Left colon (tissue), 2 donors: ENCODE measurements at regions not wholly inside any gene's neighbourhood (a gene's known extent, or its start where the extent isn't known, plus 50 kb on each side); places are given as distances from the start of the nearest gene placed in this dataset.
"Not testable (repeated sequence)": the region's sequence is repeated elsewhere in the genome, so short reads cannot be mapped to it uniquely, and the experiment has no call there.

ENCODE experiments used
- ATAC-seq: fragments of 200-7000 bp; cut with Tn5 transposase; one replicate; pipeline ENCODE4 v1.9.1; 2020; ENCODE audit warnings: mild to moderate bottlenecking, moderate library complexity
- DNase-seq, 2 donors: peaks; one replicate each; pipeline ENCODE4 v3.0.0-alpha.2; 2020
- intact Hi-C, 2 donors: fragments of 100-400 bp; cut with DNase I in 1 of 2; cut with micrococcal nuclease in 1 of 2; formaldehyde crosslinking; loops; one replicate each; pipeline versions ENCODE4 v1.11.2 to v1.14.0; 2022; cut with DNase I, micrococcal nuclease
- donor health status: DM: no; HTN: no; CAD: no.
- donor health status: DM: yes; HTN: yes; CAD: no.

DNA sequence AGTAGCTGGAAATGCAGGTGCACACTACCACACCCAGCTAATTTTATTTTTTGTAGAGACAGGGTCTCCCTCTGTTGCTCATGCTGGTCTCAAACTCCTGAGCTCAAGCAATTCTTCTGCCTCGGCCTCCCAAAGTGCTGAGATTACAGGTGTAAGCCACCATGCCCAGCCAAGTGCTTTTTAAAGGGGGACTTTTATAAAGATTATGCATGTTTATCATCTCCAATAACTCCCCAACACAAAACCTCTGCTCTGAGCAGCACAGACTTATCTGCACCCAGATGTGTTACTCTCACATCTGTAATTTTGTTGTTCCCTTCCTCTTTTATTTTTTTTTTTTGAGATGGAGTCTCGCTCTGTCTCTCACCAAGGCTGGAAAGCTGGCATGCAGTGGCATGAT, 108.6 kb downstream of the TRIM69 start:
- intact Hi-C loops, DNase-seq, ATAC-seq: not testable (repeated sequence)

DNA sequence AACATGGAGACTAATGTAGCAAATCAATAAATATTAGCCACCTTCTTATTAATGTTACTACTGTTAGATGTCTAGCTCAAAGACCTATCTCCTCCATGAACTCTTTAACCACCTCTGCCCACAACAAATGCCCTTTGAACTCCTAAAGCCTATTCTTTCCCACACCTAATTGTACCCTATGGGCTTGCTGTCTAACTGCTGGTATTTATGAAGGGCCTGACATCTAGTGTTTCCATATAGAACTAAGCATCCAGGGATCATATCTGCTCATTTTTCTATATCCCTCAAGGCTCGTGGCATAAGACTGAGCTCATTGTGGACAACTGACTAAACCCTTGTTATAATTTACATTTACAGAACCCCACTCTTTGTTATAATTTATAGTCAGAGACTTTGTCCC, 109.8 kb downstream of the TRIM69 start:
- DNase-seq, intact Hi-C loops: not testable (repeated sequence)
- peak; percentile 89 for ATAC-seq

DNA sequence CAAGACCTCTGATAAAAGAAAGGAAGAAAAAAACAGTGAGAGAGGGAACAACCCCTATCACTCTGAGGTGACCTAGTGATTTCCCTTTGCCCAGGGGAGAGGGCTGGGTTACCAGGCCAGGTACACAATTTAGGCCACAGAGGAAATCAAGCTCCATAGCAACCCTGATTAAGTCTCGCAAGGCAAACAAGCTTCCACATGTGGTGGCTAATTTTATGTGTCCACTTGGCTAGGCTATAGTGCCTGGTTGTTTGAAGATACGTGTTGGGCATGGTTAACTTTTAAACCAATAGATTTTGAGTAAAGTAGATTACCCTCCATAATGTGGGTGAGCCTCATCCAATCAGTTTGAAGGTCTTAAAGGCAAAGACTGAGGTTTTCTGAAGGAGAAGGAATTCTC, 108.9 kb upstream of the TERB2 start:
- peak; percentile 39 for ATAC-seq
- intact Hi-C loops, DNase-seq: not testable (repeated sequence)

DNA sequence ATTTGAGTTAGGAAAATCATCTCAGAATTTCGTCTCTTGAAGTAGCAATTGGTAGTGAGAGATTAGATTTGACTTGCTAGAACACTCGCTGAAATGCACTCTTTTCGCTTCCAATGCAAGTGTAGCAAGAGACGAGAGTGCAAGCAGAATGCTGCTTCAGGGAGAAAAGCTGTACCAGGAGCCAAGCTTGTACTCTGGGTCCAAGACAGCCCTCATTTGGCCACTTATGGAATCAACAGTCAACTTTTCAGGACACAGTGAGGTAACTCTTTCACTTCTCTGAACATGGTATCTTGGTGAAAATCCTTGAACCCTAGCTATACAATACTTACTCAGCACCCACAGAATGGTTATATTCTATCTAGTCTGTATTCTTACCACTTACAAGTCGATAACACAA, 107.6 kb upstream of the TERB2 start:
- intact Hi-C loops, DNase-seq, ATAC-seq: not testable (repeated sequence)

DNA sequence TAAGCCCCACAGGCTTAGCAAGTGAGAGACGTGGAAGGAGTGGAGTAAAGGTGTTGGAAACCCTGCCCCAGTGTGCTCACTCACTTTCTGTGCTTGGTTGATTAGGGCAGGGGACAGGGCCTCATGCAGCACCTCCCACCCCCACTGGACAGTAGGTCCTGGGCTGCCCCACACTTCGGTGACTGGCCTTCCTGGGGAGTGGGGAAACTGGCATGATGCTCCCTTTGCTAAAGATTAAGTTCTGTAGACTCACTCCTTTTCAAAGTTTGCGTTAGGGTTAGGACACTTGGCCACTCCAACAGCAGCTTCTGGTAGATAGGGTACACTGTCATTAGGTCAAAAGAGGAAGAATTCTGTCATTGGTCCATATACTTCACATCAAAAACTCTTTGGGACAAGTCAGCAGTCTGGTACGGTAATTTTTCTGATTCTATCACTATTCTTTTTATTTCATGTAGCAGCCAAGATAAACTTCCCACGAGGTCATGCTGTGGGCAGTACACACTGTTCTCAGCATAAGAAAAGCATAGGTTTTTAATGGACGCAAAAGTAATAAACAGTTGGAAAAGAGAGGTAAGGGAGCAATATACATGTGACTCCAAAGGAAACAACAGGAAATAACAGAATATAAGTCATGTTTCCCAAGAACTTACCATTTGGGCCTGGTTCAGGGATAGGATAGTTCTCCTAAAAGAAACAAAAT, 106.6 kb upstream of the TERB2 start:
- intact Hi-C loops, DNase-seq, ATAC-seq: not testable (repeated sequence)

DNA sequence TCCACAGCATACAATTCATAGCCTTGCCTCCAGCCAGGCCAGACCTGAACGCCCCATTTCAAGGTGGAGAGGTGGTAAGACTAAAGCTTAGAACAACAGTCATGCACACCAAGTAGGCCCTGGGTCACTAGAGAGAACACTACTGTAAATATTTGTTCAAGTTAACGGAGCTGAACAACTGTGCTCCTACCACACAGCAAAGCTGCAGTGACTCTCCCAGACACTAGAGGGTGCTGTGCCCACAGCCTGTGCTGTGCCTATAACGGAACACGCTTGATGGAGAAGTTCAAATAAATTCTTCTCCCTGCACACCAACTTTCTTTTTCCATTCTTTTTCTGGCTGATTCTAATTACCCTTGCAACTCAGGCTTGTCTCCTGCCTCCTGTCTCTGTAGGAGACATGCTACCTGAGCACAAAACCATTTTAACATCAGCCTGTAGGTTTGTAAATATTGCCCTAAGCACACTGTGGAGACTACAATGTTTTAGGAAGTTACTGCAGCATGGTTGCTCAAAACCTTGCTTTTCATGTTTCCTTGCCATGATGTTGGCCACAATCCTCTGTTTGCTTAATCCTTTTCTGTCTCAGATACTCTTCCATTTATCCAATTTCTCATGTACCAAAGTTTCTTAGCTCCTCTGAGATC, 103.1 kb upstream of the TERB2 start:
- peak; percentile 96 for ATAC-seq
- DNase-seq, result peak; percentile 36 to 59
- intact Hi-C loops, result not testable (repeated sequence)

DNA sequence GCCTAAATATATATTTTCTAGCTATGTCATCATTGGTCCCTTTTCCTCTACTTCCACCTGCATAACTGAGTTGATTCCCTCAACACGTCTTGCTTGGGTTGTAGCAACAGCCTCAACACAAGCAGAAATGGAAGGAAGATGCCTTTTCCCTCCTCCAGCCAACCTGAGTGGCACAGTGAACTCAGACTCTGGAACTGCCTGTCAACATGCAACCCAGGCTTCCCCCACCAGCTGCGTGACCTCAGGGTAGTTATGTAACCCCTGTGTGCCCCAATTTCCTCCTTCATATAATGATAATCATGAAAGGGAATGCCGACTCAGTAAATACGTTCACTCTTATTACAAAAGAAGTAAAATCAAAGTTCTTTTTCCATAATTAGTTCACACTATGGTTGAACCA, 101.8 kb upstream of the TERB2 start:
- intact Hi-C loops, DNase-seq, ATAC-seq: not testable (repeated sequence)

DNA sequence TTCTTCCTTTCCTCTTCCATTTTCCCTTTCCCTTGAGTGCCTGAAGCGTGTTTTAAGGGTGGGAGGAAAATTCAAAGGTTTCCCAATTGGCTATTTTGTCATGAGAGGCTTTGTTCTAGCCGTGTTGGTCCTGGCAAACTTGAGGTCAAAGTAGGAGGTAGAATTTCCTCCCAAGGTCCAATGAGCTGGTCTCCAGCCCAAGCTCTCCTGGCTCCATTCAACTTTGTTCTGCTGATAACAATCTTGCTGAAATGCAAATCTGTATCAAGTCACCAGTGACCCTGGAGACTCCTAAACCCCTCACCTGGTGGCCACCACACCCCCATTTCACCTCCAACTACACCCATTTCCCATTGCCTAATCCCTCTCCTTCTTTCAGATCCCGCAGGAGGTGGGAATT, 100.2 kb upstream of the TERB2 start:
- ATAC-seq, intact Hi-C loops, DNase-seq: not testable (repeated sequence)

DNA sequence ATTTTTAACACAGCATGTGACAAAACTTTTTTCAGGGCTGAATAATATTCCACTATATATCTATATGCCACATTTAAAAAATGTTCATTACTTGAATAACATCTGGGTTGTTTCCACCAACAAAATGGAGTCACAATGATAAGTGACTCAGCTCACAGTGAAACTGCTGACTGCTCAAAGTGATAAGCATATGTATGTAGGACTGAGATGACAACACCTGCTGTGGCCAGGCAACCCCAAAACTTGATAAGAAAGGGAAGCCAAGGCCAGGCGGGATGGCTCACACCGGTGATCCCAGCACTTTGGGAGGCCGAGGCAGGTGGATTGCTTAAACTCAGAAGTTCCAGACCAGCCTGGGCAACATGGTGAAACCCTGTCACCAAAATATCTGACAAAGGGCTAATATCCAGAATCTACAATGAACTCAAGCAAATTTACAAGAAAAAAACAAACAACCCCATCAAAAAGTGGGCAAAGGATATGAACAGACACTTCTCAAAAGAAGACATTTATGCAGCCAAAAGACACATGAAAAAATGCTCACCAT, 99.2 kb upstream of the TERB2 start:
- ATAC-seq, intact Hi-C loops, DNase-seq: not testable (repeated sequence)

DNA sequence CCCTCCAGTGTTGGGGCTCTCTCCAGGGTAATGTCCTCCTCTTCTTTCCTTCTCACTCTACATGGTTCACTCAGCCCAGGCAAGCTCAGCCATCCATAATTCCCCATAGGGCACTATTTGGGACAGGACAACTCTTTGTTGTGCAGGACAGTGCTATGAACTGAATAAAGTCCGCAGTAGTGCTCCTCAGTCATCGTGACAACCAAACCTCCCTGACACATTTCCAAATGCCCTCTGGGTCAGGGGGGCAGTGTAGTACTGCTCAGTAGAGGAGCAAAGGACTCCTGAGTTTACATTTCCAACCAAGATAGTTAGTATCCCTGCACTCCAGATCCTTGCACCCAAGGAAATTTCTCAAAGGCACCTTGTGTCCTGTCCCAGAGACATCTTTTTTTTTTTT, 97.4 kb upstream of the TERB2 start:
- DNase-seq, intact Hi-C loops, ATAC-seq: not testable (repeated sequence)

DNA sequence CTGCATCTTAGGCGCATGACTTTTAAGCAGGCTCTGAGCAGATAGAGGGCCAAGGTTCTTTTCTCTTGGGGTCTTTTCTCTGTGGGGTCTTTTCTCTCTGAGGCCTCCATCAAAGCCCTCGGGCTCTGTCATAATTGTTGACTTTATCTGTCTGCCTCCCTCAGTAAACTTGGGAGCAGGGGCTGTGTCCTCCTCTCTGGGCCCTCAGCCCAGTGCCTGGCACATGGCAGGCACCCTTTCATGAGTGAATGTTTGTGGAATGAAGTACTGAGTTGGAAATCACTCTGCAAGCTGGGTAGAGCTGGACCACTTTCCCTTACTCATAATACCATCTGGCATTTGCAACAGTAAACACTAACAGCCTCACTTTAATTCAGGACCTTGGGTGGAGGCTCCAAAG, 96.3 kb upstream of the TERB2 start:
- intact Hi-C loops, DNase-seq, ATAC-seq: not testable (repeated sequence)

DNA sequence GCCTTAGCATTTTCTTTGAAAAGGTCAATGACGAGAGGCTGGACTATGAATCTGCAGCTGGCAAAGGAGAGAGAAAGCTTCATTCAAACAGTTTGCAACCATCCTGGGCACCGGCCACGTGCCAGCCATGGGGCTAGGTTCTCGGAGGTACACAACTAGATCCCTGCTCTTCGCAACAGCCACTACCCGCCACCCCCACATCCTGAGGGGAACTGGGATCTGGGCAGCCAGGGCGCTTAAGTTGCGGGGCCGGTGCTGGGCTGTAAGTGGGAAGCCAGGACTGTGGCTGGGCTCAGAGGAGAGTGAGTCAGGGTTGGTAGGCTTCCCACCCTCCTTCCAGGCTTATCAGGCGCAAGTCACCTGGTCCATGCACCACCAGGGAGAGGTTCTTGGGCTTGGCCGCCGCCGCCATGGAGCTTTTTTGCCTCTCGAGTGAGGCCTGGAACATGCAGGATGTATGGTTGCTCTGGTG, 95.0 kb upstream of the TERB2 start:
- ATAC-seq, result no peak
- no peak for DNase-seq
- intact Hi-C loops, result no loop called here

DNA sequence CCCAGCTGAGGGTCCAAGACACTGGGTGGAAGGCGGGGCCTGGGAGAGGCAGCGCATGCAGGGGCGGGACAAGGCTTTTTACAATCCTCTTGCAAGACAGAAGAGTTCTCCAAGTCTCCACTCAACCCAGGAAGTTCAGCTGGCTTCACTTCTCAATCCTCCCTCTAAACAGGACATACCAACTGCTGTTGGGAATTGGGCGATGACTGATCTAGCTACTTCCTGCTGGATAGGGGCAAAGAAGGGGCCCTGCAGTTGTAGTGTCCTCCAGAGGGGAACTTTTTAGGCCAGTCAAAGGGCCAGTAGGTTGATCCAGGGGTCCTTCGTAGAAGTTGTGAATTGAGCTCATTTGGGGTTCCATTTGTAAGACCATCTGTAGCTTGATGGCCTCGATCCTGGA, 94.6 kb upstream of the TERB2 start:
- ATAC-seq, result no peak
- DNase-seq, result no peak
- intact Hi-C loops, result no loop called here

DNA sequence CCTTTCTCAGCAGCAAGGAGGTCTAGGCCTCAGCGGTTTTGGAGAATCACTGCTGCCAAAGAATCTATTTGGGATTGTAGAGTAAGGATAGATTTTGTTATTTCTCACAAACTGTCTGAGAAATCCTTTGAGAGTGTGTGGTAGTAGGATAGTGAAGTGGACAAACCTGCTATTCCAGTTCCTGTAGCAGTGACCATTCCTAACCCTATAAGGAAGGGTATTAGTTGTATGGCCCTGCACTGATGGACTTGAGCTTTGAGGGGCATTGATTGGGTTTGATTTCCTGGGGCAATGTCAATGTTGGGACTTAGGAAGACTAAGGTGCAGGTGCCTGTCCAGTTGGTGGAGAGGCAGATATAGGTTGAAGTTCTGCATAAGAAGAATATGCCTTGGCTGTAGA, 93.6 kb upstream of the TERB2 start:
- ATAC-seq, intact Hi-C loops, DNase-seq: not testable (repeated sequence)

DNA sequence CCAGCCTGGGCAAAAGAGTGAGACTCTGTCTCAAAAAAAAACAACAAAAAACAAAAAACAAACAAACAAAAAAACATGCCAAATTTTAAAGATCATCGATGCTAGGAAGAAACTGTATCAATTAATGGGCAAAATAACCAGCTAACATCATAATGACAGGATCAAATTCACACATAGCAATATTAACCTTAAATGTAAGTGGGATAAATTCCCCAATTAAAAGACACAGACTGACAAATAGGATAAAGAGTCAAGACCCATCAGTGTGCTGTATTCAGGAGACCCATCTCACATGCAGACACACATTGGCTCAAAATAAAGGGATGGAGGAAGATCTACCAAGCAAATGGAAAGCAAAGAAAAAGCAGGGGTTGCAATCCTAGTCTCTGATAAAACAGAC, 88.4 kb upstream of the TERB2 start:
- ATAC-seq, DNase-seq, intact Hi-C loops: not testable (repeated sequence)

DNA sequence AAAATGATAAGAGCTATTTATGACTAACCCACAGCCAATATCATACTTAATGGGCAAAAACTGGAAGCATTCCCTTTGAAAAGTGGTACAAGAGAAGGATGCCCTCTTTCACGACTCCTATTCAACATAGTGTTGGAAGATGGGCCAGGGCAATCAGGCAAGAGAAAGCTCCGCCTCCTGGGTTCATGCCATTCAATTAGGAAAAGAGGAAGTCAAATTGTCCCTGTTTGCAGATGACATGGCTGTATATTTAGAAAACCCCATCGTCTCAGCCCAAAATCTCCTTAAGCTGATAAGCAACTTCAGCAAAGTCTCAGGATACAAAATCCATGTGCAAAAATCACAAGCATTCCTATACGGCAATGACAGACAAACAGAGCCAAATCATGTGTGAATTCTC, 86.4 kb upstream of the TERB2 start:
- ATAC-seq, DNase-seq, intact Hi-C loops: not testable (repeated sequence)

DNA sequence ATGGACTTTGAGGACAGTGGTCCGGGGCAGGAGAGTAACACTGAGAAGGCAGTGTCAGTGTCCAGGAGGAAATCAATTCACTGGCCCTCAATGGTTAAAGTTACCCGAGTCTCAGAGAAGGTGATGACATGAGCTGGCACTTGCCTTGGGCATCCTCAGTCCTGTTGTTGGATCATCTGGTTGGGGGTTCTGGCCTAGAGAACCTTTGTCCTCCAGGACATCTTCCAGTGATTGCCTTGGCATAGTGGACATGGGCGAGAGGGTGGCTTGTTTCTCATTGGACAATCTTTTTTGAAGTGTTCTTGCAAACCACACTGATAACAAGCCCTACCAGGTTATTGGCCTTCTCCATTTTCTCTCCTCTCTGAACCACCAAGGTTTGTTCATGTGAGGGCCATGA, 83.4 kb upstream of the TERB2 start:
- DNase-seq, result no peak
- intact Hi-C loops, result no loop called here
- ATAC-seq, result no peak

DNA sequence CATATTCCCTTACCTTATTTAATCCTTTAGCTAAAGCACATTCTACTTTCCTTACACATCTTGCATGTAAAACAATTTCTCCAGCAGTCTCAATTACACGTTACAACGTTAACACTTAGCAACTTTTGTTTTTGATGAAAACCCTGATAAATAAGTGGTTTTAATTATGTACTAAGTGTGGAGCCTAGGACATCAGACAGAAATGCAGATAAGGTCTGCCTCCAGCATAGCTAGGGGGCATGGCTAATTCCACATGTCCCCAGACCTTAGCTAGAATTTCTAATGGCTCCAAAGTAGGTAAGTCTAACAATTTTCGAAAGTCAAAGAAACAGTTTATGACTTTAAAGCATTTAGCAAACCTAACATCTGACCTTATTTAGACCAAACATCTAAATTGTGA, 77.4 kb upstream of the TERB2 start:
- DNase-seq, result no peak
- intact Hi-C loops, result no loop called here
- no peak for ATAC-seq

DNA sequence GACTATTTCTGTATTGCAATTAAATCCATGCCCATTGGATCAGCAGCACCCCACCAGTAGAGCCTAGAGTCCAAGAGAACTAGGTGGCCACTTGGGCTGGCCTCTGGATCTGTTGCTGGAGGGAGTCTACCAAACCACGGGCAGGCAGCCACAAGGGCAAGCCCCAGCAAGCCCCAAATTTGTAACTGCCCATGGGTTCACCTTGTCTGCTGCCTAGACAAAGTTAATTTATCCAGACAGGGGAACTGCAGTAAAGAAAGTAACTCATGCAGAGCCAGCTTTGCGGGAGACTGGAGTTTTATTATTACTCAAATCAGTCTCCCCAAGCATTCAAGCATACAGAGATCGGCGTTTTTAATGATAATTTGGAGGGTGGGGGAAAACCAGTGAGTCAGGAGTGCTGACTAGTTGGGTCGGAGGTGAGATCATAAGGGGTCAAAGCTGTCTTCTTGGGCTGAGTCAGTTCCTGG, 74.0 kb upstream of the TERB2 start:
- DNase-seq, result no peak
- no peak for ATAC-seq
- intact Hi-C loops, result no loop called here
